HFFc6 (cell line): ENCODE measurements at regions not wholly inside any gene's neighbourhood (a gene's known extent, or its start where the extent isn't known, plus 50 kb on each side); places are given as distances from the start of the nearest gene placed in this dataset.
"Not testable (repeated sequence)": the region's sequence is repeated elsewhere in the genome, so short reads cannot be mapped to it uniquely, and the experiment has no call there.

Source experiments
- DNase-seq: peaks from one replicate; pipeline ENCODE4 v3.0.0-alpha.2; 2018
- H3K27ac Mint-ChIP-seq: 2 replicates; pipeline ENCODE4 v1.8.0; 2020; ENCODE audit warnings: mild to moderate bottlenecking, mixed read lengths
- H3K27me3 Mint-ChIP-seq: 2 replicates; pipeline ENCODE4 v1.8.0; 2021; ENCODE audit warnings: mild to moderate bottlenecking, moderate library complexity, mixed read lengths; ENCODE audit not compliant: insufficient read depth
- H3K36me3 Mint-ChIP-seq: 2 replicates; pipeline ENCODE4 v1.8.0; 2021; ENCODE audit warnings: low read depth, mixed read lengths
- H3K4me1 Mint-ChIP-seq: 2 replicates; pipeline ENCODE4 v1.8.0; 2020; ENCODE audit warnings: low read depth, mixed read lengths
- H3K4me3 Mint-ChIP-seq: 2 replicates; pipeline ENCODE4 v1.8.0; 2020; ENCODE audit warnings: mild to moderate bottlenecking, moderate library complexity, mixed read lengths
- H3K9me3 Mint-ChIP-seq: 2 replicates; pipeline ENCODE4 v1.8.0; 2020; ENCODE audit warnings: mild to moderate bottlenecking, mixed read lengths
- CTCF ChIP-seq: fragments of 200-600 bp; sonication (generic); IDR thresholded peaks from 2 replicates; pipeline ENCODE4 v1.5.0; 2021; ENCODE audit warnings: antibody characterized with exemption, mild to moderate bottlenecking

- H3K36me3 Mint-ChIP-seq, H3K4me3 Mint-ChIP-seq, DNase-seq, H3K9me3 Mint-ChIP-seq, H3K27me3 Mint-ChIP-seq, H3K27ac Mint-ChIP-seq: not testable (repeated sequence)
- H3K4me1 Mint-ChIP-seq: peaks cover 36% of the 10 kb centered on the region
Measured at GRCh38 chr7:32788174-32788573, 103.4 kb downstream of the KBTBD2 start.

- not testable (repeated sequence) for DNase-seq, H3K27ac Mint-ChIP-seq, H3K9me3 Mint-ChIP-seq, H3K4me3 Mint-ChIP-seq, H3K36me3 Mint-ChIP-seq, H3K27me3 Mint-ChIP-seq
- H3K4me1 Mint-ChIP-seq: peaks cover 26% of the 10 kb centered on the region
Measured at GRCh38 chr7:32785365-32785944, 106.1 kb downstream of the KBTBD2 start.

GRCh38 chr7:32779895-32780294, 111.7 kb downstream of the KBTBD2 start:
- not testable (repeated sequence) for H3K4me3 Mint-ChIP-seq, H3K9me3 Mint-ChIP-seq
- H3K4me1 Mint-ChIP-seq: peaks cover 58% of the 10 kb centered on the region

GRCh38 chr7:32779167-32779566, 112.4 kb downstream of the KBTBD2 start:
- no peak for DNase-seq
- TF ChIP-seq CTCF: no peak
- Mint-ChIP-seq H3K9me3 (no peaks in the 10 kb centered on the region), H3K27ac (no peak overlapping the region), H3K4me3 (no peak overlapping the region), H3K4me1 (peaks cover 66% of the 10 kb centered on the region), H3K36me3 (no peaks in the 10 kb centered on the region), H3K27me3 (peaks cover 2% of the 10 kb centered on the region; the same call in 1 of the 2 replicates)

More at GRCh38 chr7:32779895-32780294, 111.7 kb downstream of the KBTBD2 start:
- not testable (repeated sequence) for DNase-seq, H3K27me3 Mint-ChIP-seq, H3K36me3 Mint-ChIP-seq, H3K27ac Mint-ChIP-seq

- Mint-ChIP-seq H3K4me1 (peaks cover 71% of the 10 kb centered on the region), H3K27ac (peak overlapping the region; percentile 62)
- H3K4me3 Mint-ChIP-seq, H3K36me3 Mint-ChIP-seq, H3K9me3 Mint-ChIP-seq, H3K27me3 Mint-ChIP-seq: not testable (repeated sequence)
- peak; percentile 81 for DNase-seq
Measured at GRCh38 chr7:32777041-32777666, 114.4 kb downstream of the KBTBD2 start.

- DNase-seq, H3K36me3 Mint-ChIP-seq, H3K27me3 Mint-ChIP-seq, H3K9me3 Mint-ChIP-seq, H3K4me3 Mint-ChIP-seq, H3K27ac Mint-ChIP-seq: not testable (repeated sequence)
- peaks cover 71% of the 10 kb centered on the region for H3K4me1 Mint-ChIP-seq
Measured at GRCh38 chr7:32776318-32776717, 115.2 kb downstream of the KBTBD2 start.

GRCh38 chr7:32775809-32776208, 115.8 kb downstream of the KBTBD2 start:
- H3K36me3 Mint-ChIP-seq, H3K9me3 Mint-ChIP-seq, H3K4me3 Mint-ChIP-seq, DNase-seq, H3K27ac Mint-ChIP-seq, H3K27me3 Mint-ChIP-seq: not testable (repeated sequence)
- peaks cover 70% of the 10 kb centered on the region for H3K4me1 Mint-ChIP-seq

- Mint-ChIP-seq H3K36me3 (peaks cover 6% of the 10 kb centered on the region; the same call in 1 of the 2 replicates), H3K27ac (no peak overlapping the region), H3K4me3 (no peak overlapping the region), H3K4me1 (peaks cover 61% of the 10 kb centered on the region), H3K27me3 (no peaks in the 10 kb centered on the region; the same call in 1 of the 2 replicates), H3K9me3 (no peaks in the 10 kb centered on the region)
- TF ChIP-seq CTCF: no peak
- no peak for DNase-seq
Measured at GRCh38 chr7:32774541-32774951, 117.0 kb downstream of the KBTBD2 start.

GRCh38 chr7:32768866-32769510, 122.6 kb downstream of the KBTBD2 start:
- not testable (repeated sequence) for H3K9me3 Mint-ChIP-seq, H3K27me3 Mint-ChIP-seq, H3K36me3 Mint-ChIP-seq
- peak overlapping the region; percentile 7; the same call in 1 of the 2 replicates for H3K4me3 Mint-ChIP-seq
- H3K27ac Mint-ChIP-seq: peak overlapping the region; percentile 53
- H3K4me1 Mint-ChIP-seq: peaks cover 23% of the 10 kb centered on the region
- DNase-seq: peak; percentile 47

GRCh38 chr7:32768338-32768737, 123.2 kb downstream of the KBTBD2 start:
- H3K27me3 Mint-ChIP-seq, DNase-seq, H3K27ac Mint-ChIP-seq, H3K36me3 Mint-ChIP-seq, H3K9me3 Mint-ChIP-seq, H3K4me3 Mint-ChIP-seq: not testable (repeated sequence)
- peaks cover 20% of the 10 kb centered on the region for H3K4me1 Mint-ChIP-seq
